Cardiac fibroblast (primary cell): ENCODE measurements at regions not wholly inside any gene's neighbourhood (a gene's known extent, or its start where the extent isn't known, plus 50 kb on each side); places are given as distances from the start of the nearest gene placed in this dataset.

Experiments used
- DNase-seq, 2 donors: peaks; one replicate each; pipeline versions ENCODE4 v3.0.0 to v3.0.0-alpha.2; 2010; ENCODE audit warnings: low read depth in 2 of 2
- H3K4me3 ChIP-seq, 2 donors: replicated peaks in 1 of 2; 1 replicate in 1 of 2; 2 replicates in 1 of 2; pipeline ENCODE4 v1.5.1; 2011; ENCODE audit warnings: low read depth in 2 of 2, low read length in 2 of 2, mild to moderate bottlenecking in 2 of 2, moderate library complexity in 1 of 2
- TF ChIP-seq, protein P1 (sequence below): IDR thresholded peaks from one replicate; pipeline ENCODE4 v1.5.1; 2011; ENCODE audit warnings: low read depth, mild to moderate bottlenecking, low read length, inconsistent platforms

GRCh38 chr11:69377953-69378302 lies 84.0 kb downstream of the MYEOV start:
- no peak for DNase-seq

GRCh38 chr11:69378303-69379141 lies 84.6 kb downstream of the MYEOV start:
- no peak for DNase-seq
- TF ChIP-seq, protein P1, sequence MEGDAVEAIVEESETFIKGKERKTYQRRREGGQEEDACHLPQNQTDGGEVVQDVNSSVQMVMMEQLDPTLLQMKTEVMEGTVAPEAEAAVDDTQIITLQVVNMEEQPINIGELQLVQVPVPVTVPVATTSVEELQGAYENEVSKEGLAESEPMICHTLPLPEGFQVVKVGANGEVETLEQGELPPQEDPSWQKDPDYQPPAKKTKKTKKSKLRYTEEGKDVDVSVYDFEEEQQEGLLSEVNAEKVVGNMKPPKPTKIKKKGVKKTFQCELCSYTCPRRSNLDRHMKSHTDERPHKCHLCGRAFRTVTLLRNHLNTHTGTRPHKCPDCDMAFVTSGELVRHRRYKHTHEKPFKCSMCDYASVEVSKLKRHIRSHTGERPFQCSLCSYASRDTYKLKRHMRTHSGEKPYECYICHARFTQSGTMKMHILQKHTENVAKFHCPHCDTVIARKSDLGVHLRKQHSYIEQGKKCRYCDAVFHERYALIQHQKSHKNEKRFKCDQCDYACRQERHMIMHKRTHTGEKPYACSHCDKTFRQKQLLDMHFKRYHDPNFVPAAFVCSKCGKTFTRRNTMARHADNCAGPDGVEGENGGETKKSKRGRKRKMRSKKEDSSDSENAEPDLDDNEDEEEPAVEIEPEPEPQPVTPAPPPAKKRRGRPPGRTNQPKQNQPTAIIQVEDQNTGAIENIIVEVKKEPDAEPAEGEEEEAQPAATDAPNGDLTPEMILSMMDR = no peak
- no peak overlapping the region for H3K4me3 ChIP-seq

More at GRCh38 chr11:69377953-69378302, 84.0 kb downstream of the MYEOV start:
- TF ChIP-seq, protein P1 = no peak
- no peak overlapping the region for H3K4me3 ChIP-seq

GRCh38 chr11:69380451-69380901 lies 86.5 kb downstream of the MYEOV start:
- H3K4me3 ChIP-seq = no peak overlapping the region
- no peak for DNase-seq
- TF ChIP-seq, protein P1 = no peak

DNA sequence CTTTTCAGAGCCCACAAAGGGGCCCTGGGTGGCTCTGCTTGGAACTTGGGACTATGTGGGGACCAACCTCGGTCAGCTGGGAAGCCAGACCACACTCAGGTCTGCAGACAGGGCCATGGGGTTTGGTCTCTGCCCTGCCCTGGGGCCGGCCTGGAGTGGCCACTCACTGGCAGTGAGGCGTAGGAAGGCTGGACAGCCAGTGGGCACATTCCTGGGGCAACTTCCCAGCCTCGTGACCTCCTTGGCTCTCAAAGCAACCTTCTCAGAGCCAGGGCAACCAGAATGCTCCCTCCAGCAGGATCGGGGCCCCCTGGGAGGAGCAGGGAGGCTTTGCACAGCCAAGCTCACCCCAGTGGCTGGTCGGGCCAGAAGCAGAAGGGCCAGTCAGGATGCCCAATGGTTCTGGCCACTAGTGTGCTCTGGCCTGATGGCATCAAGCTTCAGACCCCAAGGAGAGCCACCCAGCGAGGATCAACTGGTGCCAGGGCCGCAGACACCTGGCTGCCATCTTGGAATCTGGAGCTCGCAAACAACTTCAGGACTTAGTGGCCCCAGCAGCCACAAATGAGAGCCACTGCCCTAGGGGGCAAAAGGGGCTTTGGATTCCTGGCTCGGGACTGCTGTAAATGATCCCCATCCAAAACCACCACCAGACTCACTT lies 87.1 kb downstream of the MYEOV start:
- H3K4me3 ChIP-seq = no peak overlapping the region
- TF ChIP-seq, protein P1 = no peak
- no peak for DNase-seq

GRCh38 chr11:69381681-69382130 lies 87.8 kb downstream of the MYEOV start:
- TF ChIP-seq, protein P1 = no peak
- no peak for DNase-seq
- no peak overlapping the region for H3K4me3 ChIP-seq

DNA sequence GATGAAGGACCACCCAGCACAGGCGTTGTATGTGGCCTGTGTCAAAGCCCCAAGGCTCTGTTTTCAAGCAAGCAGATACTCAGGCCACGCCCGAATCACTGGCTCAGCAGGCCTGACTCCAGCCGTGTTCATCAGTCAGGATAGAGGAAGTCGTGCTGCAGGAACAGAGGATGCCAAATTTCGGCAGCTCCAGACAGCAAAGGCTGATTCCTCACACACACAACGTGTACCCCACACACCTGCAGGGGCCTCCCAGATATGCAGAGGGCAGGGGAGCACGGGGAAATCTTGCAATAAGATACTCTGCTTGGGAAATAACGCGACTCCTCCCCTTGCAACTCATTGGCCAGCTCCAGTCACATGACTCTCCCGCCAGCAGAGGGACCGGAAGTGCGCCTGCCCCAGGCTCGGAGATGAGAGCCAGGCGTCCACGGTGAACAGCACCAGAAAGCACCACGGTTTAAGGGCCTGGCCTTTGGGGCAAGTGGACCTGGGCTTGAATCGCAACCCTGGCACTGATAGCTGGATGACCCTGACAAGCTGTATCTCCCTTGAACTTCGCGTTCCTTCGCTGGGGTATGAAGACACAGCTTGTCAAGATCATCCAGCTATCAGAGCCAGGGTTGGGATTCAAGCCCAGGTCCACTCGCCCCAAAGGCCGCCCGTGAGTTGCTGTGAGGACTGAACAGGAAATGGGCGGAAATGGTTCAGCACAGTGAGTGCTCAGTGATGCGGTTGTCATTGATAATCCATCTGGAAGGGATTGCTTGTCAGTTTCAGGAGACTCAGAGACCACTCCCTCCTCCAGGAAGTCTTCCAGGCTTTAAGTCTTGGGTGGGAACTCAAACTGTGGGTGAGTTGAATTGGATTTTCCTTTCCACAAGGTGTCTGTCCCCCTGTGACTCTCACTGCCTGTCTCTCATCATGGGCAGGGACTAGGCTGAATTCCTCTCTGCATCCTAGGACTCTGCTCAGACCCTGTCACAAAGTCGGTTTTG lies 88.5 kb downstream of the MYEOV start:
- no peak overlapping the region for H3K4me3 ChIP-seq
- TF ChIP-seq, protein P1 = no peak
- DNase-seq = peak; percentile 35 to 53
